Stimulated activated effector memory CD8-positive, alpha-beta T cell treated with anti-CD3 and anti-CD28 coated beads, Interleukin-12 subunit alpha, Interleukin-12 subunit beta, amount 100 ng/mL, for 72 hours (primary cell): ENCODE measurements at regions not wholly inside any gene's neighbourhood (a gene's known extent, or its start where the extent isn't known, plus 50 kb on each side); places are given as distances from the start of the nearest gene placed in this dataset.
"Not testable (repeated sequence)": the region's sequence is repeated elsewhere in the genome, so short reads cannot be mapped to it uniquely, and the experiment has no call there.

Experiments used
- ATAC-seq: fragments of 150-1000 bp; cut with Tn5 transposase; 2 replicates; pipeline ENCODE4 v1.10.0; 2021
- DNase-seq, 2 donors: peaks; one replicate each; pipeline ENCODE4 v3.0.0; 2021 to 2022; ENCODE audit warnings: low spot score in 2 of 2
- H3K27ac Mint-ChIP-seq: one replicate; pipeline ENCODE4 v1.8.0; 2022; ENCODE audit warnings: mild to moderate bottlenecking, mixed read lengths
- H3K36me3 Mint-ChIP-seq: one replicate; pipeline ENCODE4 v1.8.0; 2022; ENCODE audit warnings: mild to moderate bottlenecking, mixed read lengths
- H3K4me1 Mint-ChIP-seq: one replicate; pipeline ENCODE4 v1.8.0; 2022; ENCODE audit warnings: mixed read lengths
- H3K4me3 Mint-ChIP-seq: one replicate; pipeline ENCODE4 v1.8.0; 2022; ENCODE audit warnings: mild to moderate bottlenecking, mixed read lengths
- H3K9me3 Mint-ChIP-seq: one replicate; pipeline ENCODE4 v1.8.0; 2022; ENCODE audit warnings: mixed read lengths

GRCh38 chr10:15921423-15921945 lies 61.2 kb upstream of the MINDY3 start:
- H3K36me3 Mint-ChIP-seq, DNase-seq, ATAC-seq, H3K27ac Mint-ChIP-seq, H3K9me3 Mint-ChIP-seq, H3K4me1 Mint-ChIP-seq, H3K4me3 Mint-ChIP-seq: not testable (repeated sequence)

- ATAC-seq: no peak
- H3K27ac Mint-ChIP-seq: no peak overlapping the region
- no peaks in the 10 kb centered on the region for H3K9me3 Mint-ChIP-seq
- no peak overlapping the region for H3K4me3 Mint-ChIP-seq
- no peaks in the 10 kb centered on the region for H3K4me1 Mint-ChIP-seq
- DNase-seq: no peak
- H3K36me3 Mint-ChIP-seq: no peaks in the 10 kb centered on the region
Observed at GRCh38 chr10:15931376-15931775, 71.1 kb upstream of the MINDY3 start.

- not testable (repeated sequence) for H3K27ac Mint-ChIP-seq, ATAC-seq, H3K4me1 Mint-ChIP-seq, DNase-seq, H3K9me3 Mint-ChIP-seq, H3K4me3 Mint-ChIP-seq, H3K36me3 Mint-ChIP-seq
Observed at GRCh38 chr10:15939543-15939942, 79.2 kb upstream of the MINDY3 start.

- Mint-ChIP-seq H3K27ac (no peak overlapping the region), H3K9me3 (peaks cover 6% of the 10 kb centered on the region), H3K36me3 (no peaks in the 10 kb centered on the region), H3K4me3 (no peak overlapping the region), H3K4me1 (no peaks in the 10 kb centered on the region)
- DNase-seq: no peak
- ATAC-seq: no peak
Observed at GRCh38 chr10:15943426-15943825, 83.1 kb upstream of the MINDY3 start.

- no peak overlapping the region for H3K4me3 Mint-ChIP-seq
- no peaks in the 10 kb centered on the region for H3K4me1 Mint-ChIP-seq
- H3K36me3 Mint-ChIP-seq: no peaks in the 10 kb centered on the region
- ATAC-seq (no peak), DNase-seq (no peak)
- H3K27ac Mint-ChIP-seq: no peak overlapping the region
- H3K9me3 Mint-ChIP-seq: no peaks in the 10 kb centered on the region
Observed at GRCh38 chr10:15954188-15954587, 93.9 kb upstream of the MINDY3 start.

GRCh38 chr10:15960277-15960676 lies 100.0 kb upstream of the MINDY3 start:
- no peaks in the 10 kb centered on the region for H3K9me3 Mint-ChIP-seq
- H3K27ac Mint-ChIP-seq: no peak overlapping the region
- H3K4me1 Mint-ChIP-seq: no peaks in the 10 kb centered on the region
- H3K36me3 Mint-ChIP-seq: no peaks in the 10 kb centered on the region
- no peak for ATAC-seq
- DNase-seq: no peak
- H3K4me3 Mint-ChIP-seq: no peak overlapping the region

- not testable (repeated sequence) for H3K36me3 Mint-ChIP-seq, H3K4me1 Mint-ChIP-seq, H3K27ac Mint-ChIP-seq, H3K9me3 Mint-ChIP-seq, H3K4me3 Mint-ChIP-seq, DNase-seq, ATAC-seq
Observed at GRCh38 chr10:15972736-15973135, 112.4 kb upstream of the MINDY3 start.

GRCh38 chr10:15985690-15986089 lies 125.4 kb upstream of the MINDY3 start:
- peaks cover 3% of the 10 kb centered on the region for H3K9me3 Mint-ChIP-seq
- ATAC-seq (no peak), DNase-seq (no peak)
- no peaks in the 10 kb centered on the region for H3K36me3 Mint-ChIP-seq
- no peak overlapping the region for H3K27ac Mint-ChIP-seq
- H3K4me1 Mint-ChIP-seq: no peaks in the 10 kb centered on the region
- no peak overlapping the region for H3K4me3 Mint-ChIP-seq

- Mint-ChIP-seq H3K4me3 (no peak overlapping the region), H3K27ac (no peak overlapping the region), H3K9me3 (peaks cover 7% of the 10 kb centered on the region), H3K4me1 (no peaks in the 10 kb centered on the region), H3K36me3 (no peaks in the 10 kb centered on the region)
- no peak for DNase-seq
- ATAC-seq: no peak
Observed at GRCh38 chr10:15990535-15991129, 130.3 kb upstream of the MINDY3 start.

- Mint-ChIP-seq H3K27ac (no peak overlapping the region), H3K4me1 (no peaks in the 10 kb centered on the region), H3K9me3 (no peaks in the 10 kb centered on the region), H3K4me3 (no peak overlapping the region), H3K36me3 (no peaks in the 10 kb centered on the region)
- ATAC-seq: no peak
- DNase-seq: no peak
Observed at GRCh38 chr10:15997313-15997712, 137.0 kb upstream of the MINDY3 start.

- DNase-seq (no peak), ATAC-seq (no peak)
- no peaks in the 10 kb centered on the region for H3K36me3 Mint-ChIP-seq
- no peak overlapping the region for H3K4me3 Mint-ChIP-seq
- H3K9me3 Mint-ChIP-seq: peaks cover 3% of the 10 kb centered on the region
- no peaks in the 10 kb centered on the region for H3K4me1 Mint-ChIP-seq
- H3K27ac Mint-ChIP-seq: no peak overlapping the region
Observed at GRCh38 chr10:16001581-16001980, 141.3 kb upstream of the MINDY3 start.

GRCh38 chr10:16009785-16010184 lies 149.5 kb upstream of the MINDY3 start:
- ATAC-seq (no peak), DNase-seq (no peak)
- peaks cover 8% of the 10 kb centered on the region for H3K9me3 Mint-ChIP-seq
- H3K4me3 Mint-ChIP-seq: no peak overlapping the region
- H3K36me3 Mint-ChIP-seq: no peaks in the 10 kb centered on the region
- H3K27ac Mint-ChIP-seq: no peak overlapping the region
- H3K4me1 Mint-ChIP-seq: no peaks in the 10 kb centered on the region

GRCh38 chr10:16011548-16011947 lies 151.2 kb upstream of the MINDY3 start:
- no peaks in the 10 kb centered on the region for H3K4me1 Mint-ChIP-seq
- no peak overlapping the region for H3K4me3 Mint-ChIP-seq
- ATAC-seq: no peak
- no peaks in the 10 kb centered on the region for H3K36me3 Mint-ChIP-seq
- no peak overlapping the region for H3K27ac Mint-ChIP-seq
- H3K9me3 Mint-ChIP-seq: peaks cover 5% of the 10 kb centered on the region
- no peak for DNase-seq

GRCh38 chr10:16014469-16014868 lies 154.2 kb upstream of the MINDY3 start:
- Mint-ChIP-seq H3K4me3 (no peak overlapping the region), H3K9me3 (no peaks in the 10 kb centered on the region), H3K27ac (no peak overlapping the region), H3K36me3 (no peaks in the 10 kb centered on the region), H3K4me1 (no peaks in the 10 kb centered on the region)
- ATAC-seq (no peak), DNase-seq (no peak)

- H3K4me3 Mint-ChIP-seq: no peak overlapping the region
- H3K36me3 Mint-ChIP-seq: no peaks in the 10 kb centered on the region
- H3K27ac Mint-ChIP-seq: no peak overlapping the region
- peaks cover 4% of the 10 kb centered on the region for H3K9me3 Mint-ChIP-seq
- DNase-seq: no peak
- no peaks in the 10 kb centered on the region for H3K4me1 Mint-ChIP-seq
- no peak for ATAC-seq
Observed at GRCh38 chr10:16016688-16017087, 156.4 kb upstream of the MINDY3 start.

- ATAC-seq (no peak), DNase-seq (no peak)
- no peak overlapping the region for H3K27ac Mint-ChIP-seq
- no peaks in the 10 kb centered on the region for H3K36me3 Mint-ChIP-seq
- H3K9me3 Mint-ChIP-seq: peaks cover 7% of the 10 kb centered on the region
- H3K4me1 Mint-ChIP-seq: no peaks in the 10 kb centered on the region
- H3K4me3 Mint-ChIP-seq: no peak overlapping the region
Observed at GRCh38 chr10:16020836-16021235, 160.5 kb upstream of the MINDY3 start.

GRCh38 chr10:16026832-16027231 lies 166.5 kb upstream of the MINDY3 start:
- not testable (repeated sequence) for H3K27ac Mint-ChIP-seq, ATAC-seq, DNase-seq, H3K9me3 Mint-ChIP-seq, H3K4me3 Mint-ChIP-seq, H3K4me1 Mint-ChIP-seq, H3K36me3 Mint-ChIP-seq
